ENCODE measurements at regions not wholly inside any gene's neighbourhood (a gene's known extent, or its start where the extent isn't known, plus 50 kb on each side); places are given as distances from the start of the nearest gene placed in this dataset.

GRCh38 chr13:59364641-59365085 is 799.1 kb downstream of the DIAPH3 start:
- no peak overlapping the region for H3K27ac ChIP-seq (ENCODE audit: low read depth, low read length)
- no peaks in the 10 kb centered on the region for H3K36me3 ChIP-seq (ENCODE audit: control insufficient read depth, insufficient read depth, low read length)
- no peak overlapping the region for H3K4me3 ChIP-seq (ENCODE audit: low read depth, low read length)
- WGBS (ENCODE audit: insufficient coverage): 56% methylated on average over 7 of the region's 7 CpGs
- H3K27me3 ChIP-seq (ENCODE audit: control insufficient read depth, insufficient read depth, low read length): no peaks in the 10 kb centered on the region
- no peaks in the 10 kb centered on the region for H3K9me3 ChIP-seq (ENCODE audit: control insufficient read depth, insufficient read depth, low read length)
- no peaks in the 10 kb centered on the region for H3K4me1 ChIP-seq (ENCODE audit: control insufficient read depth, insufficient read depth, low read length)
- DNase-seq (ENCODE audit: low read depth in 4 of 6, low spot score in 6 of 6): peak in 2 of 6 donors; percentile 68 to 76

GRCh38 chr13:59367467-59367866 is 796.3 kb downstream of the DIAPH3 start:
- H3K27me3 ChIP-seq (ENCODE audit: control insufficient read depth, insufficient read depth, low read length): no peaks in the 10 kb centered on the region
- H3K4me1 ChIP-seq (ENCODE audit: control insufficient read depth, insufficient read depth, low read length): no peaks in the 10 kb centered on the region
- H3K36me3 ChIP-seq (ENCODE audit: control insufficient read depth, insufficient read depth, low read length): no peaks in the 10 kb centered on the region
- no CpG with 5 or more reads among the region's 5 CpGs for WGBS (ENCODE audit: insufficient coverage)
- no peak for DNase-seq (ENCODE audit: low read depth in 4 of 6, low spot score in 6 of 6)
- H3K27ac ChIP-seq (ENCODE audit: low read depth, low read length): no peak overlapping the region
- H3K4me3 ChIP-seq (ENCODE audit: low read depth, low read length): no peak overlapping the region
- H3K9me3 ChIP-seq (ENCODE audit: control insufficient read depth, insufficient read depth, low read length): no peaks in the 10 kb centered on the region

GRCh38 chr13:59367904-59368303 is 795.8 kb downstream of the DIAPH3 start:
- Histone ChIP-seq H3K4me1 (ENCODE audit: control insufficient read depth, insufficient read depth, low read length) (no peaks in the 10 kb centered on the region), H3K27me3 (ENCODE audit: control insufficient read depth, insufficient read depth, low read length) (no peaks in the 10 kb centered on the region), H3K27ac (ENCODE audit: low read depth, low read length) (no peak overlapping the region), H3K4me3 (ENCODE audit: low read depth, low read length) (no peak overlapping the region), H3K9me3 (ENCODE audit: control insufficient read depth, insufficient read depth, low read length) (no peaks in the 10 kb centered on the region), H3K36me3 (ENCODE audit: control insufficient read depth, insufficient read depth, low read length) (no peaks in the 10 kb centered on the region)
- peak in 1 of 6 donors; percentile 34 for DNase-seq (ENCODE audit: low read depth in 4 of 6, low spot score in 6 of 6)
- WGBS (ENCODE audit: insufficient coverage): no CpG with 5 or more reads among the region's 3 CpGs

GRCh38 chr13:59368693-59369092 is 795.0 kb downstream of the DIAPH3 start:
- DNase-seq (ENCODE audit: low read depth in 4 of 6, low spot score in 6 of 6): no peak
- 75% methylated on average over 2 of the region's 3 CpGs for WGBS (ENCODE audit: insufficient coverage)
- Histone ChIP-seq H3K9me3 (ENCODE audit: control insufficient read depth, insufficient read depth, low read length) (no peaks in the 10 kb centered on the region), H3K27ac (ENCODE audit: low read depth, low read length) (no peak overlapping the region), H3K4me1 (ENCODE audit: control insufficient read depth, insufficient read depth, low read length) (no peaks in the 10 kb centered on the region), H3K36me3 (ENCODE audit: control insufficient read depth, insufficient read depth, low read length) (no peaks in the 10 kb centered on the region), H3K27me3 (ENCODE audit: control insufficient read depth, insufficient read depth, low read length) (no peaks in the 10 kb centered on the region), H3K4me3 (ENCODE audit: low read depth, low read length) (no peak overlapping the region)

- H3K27ac ChIP-seq (ENCODE audit: low read depth, low read length): no peak overlapping the region
- no peaks in the 10 kb centered on the region for H3K27me3 ChIP-seq (ENCODE audit: control insufficient read depth, insufficient read depth, low read length)
- WGBS (ENCODE audit: insufficient coverage): no CpG with 5 or more reads among the region's 1 CpG
- no peaks in the 10 kb centered on the region for H3K36me3 ChIP-seq (ENCODE audit: control insufficient read depth, insufficient read depth, low read length)
- no peaks in the 10 kb centered on the region for H3K4me1 ChIP-seq (ENCODE audit: control insufficient read depth, insufficient read depth, low read length)
- no peak overlapping the region for H3K4me3 ChIP-seq (ENCODE audit: low read depth, low read length)
- DNase-seq (ENCODE audit: low read depth in 4 of 6, low spot score in 6 of 6): no peak
- H3K9me3 ChIP-seq (ENCODE audit: control insufficient read depth, insufficient read depth, low read length): no peaks in the 10 kb centered on the region
Observed at GRCh38 chr13:59371229-59371628, 792.5 kb downstream of the DIAPH3 start.

- WGBS (ENCODE audit: insufficient coverage): 100% methylated on average over 1 of the region's 1 CpG
Observed at GRCh38 chr13:59373341-59373740, 790.4 kb downstream of the DIAPH3 start.

GRCh38 chr13:59374691-59375090 is 789.0 kb downstream of the DIAPH3 start:
- no CpG with 5 or more reads among the region's 3 CpGs for WGBS (ENCODE audit: insufficient coverage)
- DNase-seq (ENCODE audit: low read depth in 4 of 6, low spot score in 6 of 6): peak in 2 of 6 donors; percentile 36 to 49

More at GRCh38 chr13:59373341-59373740, 790.4 kb downstream of the DIAPH3 start:
- Histone ChIP-seq H3K4me1 (ENCODE audit: control insufficient read depth, insufficient read depth, low read length) (no peaks in the 10 kb centered on the region), H3K36me3 (ENCODE audit: control insufficient read depth, insufficient read depth, low read length) (no peaks in the 10 kb centered on the region), H3K4me3 (ENCODE audit: low read depth, low read length) (no peak overlapping the region), H3K27ac (ENCODE audit: low read depth, low read length) (no peak overlapping the region), H3K9me3 (ENCODE audit: control insufficient read depth, insufficient read depth, low read length) (peaks cover 2% of the 10 kb centered on the region), H3K27me3 (ENCODE audit: control insufficient read depth, insufficient read depth, low read length) (no peaks in the 10 kb centered on the region)
- DNase-seq (ENCODE audit: low read depth in 4 of 6, low spot score in 6 of 6): no peak

GRCh38 chr13:59384154-59384553 is 779.6 kb downstream of the DIAPH3 start:
- H3K4me1 ChIP-seq (ENCODE audit: control insufficient read depth, insufficient read depth, low read length): no peaks in the 10 kb centered on the region
- H3K27me3 ChIP-seq (ENCODE audit: control insufficient read depth, insufficient read depth, low read length): no peaks in the 10 kb centered on the region
- H3K9me3 ChIP-seq (ENCODE audit: control insufficient read depth, insufficient read depth, low read length): peaks cover 2% of the 10 kb centered on the region
- no peak overlapping the region for H3K27ac ChIP-seq (ENCODE audit: low read depth, low read length)
- WGBS (ENCODE audit: insufficient coverage): 50% methylated on average over 1 of the region's 1 CpG
- no peak for DNase-seq (ENCODE audit: low read depth in 4 of 6, low spot score in 6 of 6)
- H3K36me3 ChIP-seq (ENCODE audit: control insufficient read depth, insufficient read depth, low read length): no peaks in the 10 kb centered on the region
- no peak overlapping the region for H3K4me3 ChIP-seq (ENCODE audit: low read depth, low read length)

More at GRCh38 chr13:59374691-59375090, 789.0 kb downstream of the DIAPH3 start:
- Histone ChIP-seq H3K27ac (ENCODE audit: low read depth, low read length) (no peak overlapping the region), H3K36me3 (ENCODE audit: control insufficient read depth, insufficient read depth, low read length) (no peaks in the 10 kb centered on the region), H3K4me1 (ENCODE audit: control insufficient read depth, insufficient read depth, low read length) (no peaks in the 10 kb centered on the region), H3K4me3 (ENCODE audit: low read depth, low read length) (no peak overlapping the region), H3K27me3 (ENCODE audit: control insufficient read depth, insufficient read depth, low read length) (no peaks in the 10 kb centered on the region), H3K9me3 (ENCODE audit: control insufficient read depth, insufficient read depth, low read length) (peaks cover 2% of the 10 kb centered on the region)

GRCh38 chr13:59391696-59392095 is 772.0 kb downstream of the DIAPH3 start:
- peak in 4 of 6 donors; percentile 53 to 85 (median 70) for DNase-seq (ENCODE audit: low read depth in 4 of 6, low spot score in 6 of 6)
- Histone ChIP-seq H3K4me1 (ENCODE audit: control insufficient read depth, insufficient read depth, low read length) (no peaks in the 10 kb centered on the region), H3K27ac (ENCODE audit: low read depth, low read length) (no peak overlapping the region), H3K36me3 (ENCODE audit: control insufficient read depth, insufficient read depth, low read length) (no peaks in the 10 kb centered on the region), H3K9me3 (ENCODE audit: control insufficient read depth, insufficient read depth, low read length) (no peaks in the 10 kb centered on the region), H3K27me3 (ENCODE audit: control insufficient read depth, insufficient read depth, low read length) (no peaks in the 10 kb centered on the region), H3K4me3 (ENCODE audit: low read depth, low read length) (no peak overlapping the region)
- 17% methylated on average over 1 of the region's 2 CpGs for WGBS (ENCODE audit: insufficient coverage)

GRCh38 chr13:59392328-59392727 is 771.4 kb downstream of the DIAPH3 start:
- H3K36me3 ChIP-seq (ENCODE audit: control insufficient read depth, insufficient read depth, low read length): no peaks in the 10 kb centered on the region
- no peak overlapping the region for H3K27ac ChIP-seq (ENCODE audit: low read depth, low read length)
- no peak overlapping the region for H3K4me3 ChIP-seq (ENCODE audit: low read depth, low read length)
- H3K27me3 ChIP-seq (ENCODE audit: control insufficient read depth, insufficient read depth, low read length): no peaks in the 10 kb centered on the region
- no peaks in the 10 kb centered on the region for H3K9me3 ChIP-seq (ENCODE audit: control insufficient read depth, insufficient read depth, low read length)
- no peaks in the 10 kb centered on the region for H3K4me1 ChIP-seq (ENCODE audit: control insufficient read depth, insufficient read depth, low read length)
- no peak for DNase-seq (ENCODE audit: low read depth in 4 of 6, low spot score in 6 of 6)

Measured in spinal cord (tissue), 9 donors.